ENCODE measurements at regions not wholly inside any gene's neighbourhood (a gene's known extent, or its start where the extent isn't known, plus 50 kb on each side); places are given as distances from the start of the nearest gene placed in this dataset.

- TF ChIP-seq CTCF (conservative IDR thresholded peaks at IDR 0.05 in 1 of 2, IDR thresholded peaks at IDR 0.05 in 1 of 2; ENCODE audit: extremely low read depth in 1 of 2, insufficient read depth in 1 of 2, low read depth in 1 of 2, low read length in 2 of 2) (no peak), EZH2 (IDR thresholded peaks at IDR 0.05; ENCODE audit: borderline replicate concordance, low read length) (no peak)
Measured at GRCh38 chr2:150271952-150272802, 215.3 kb downstream of the RND3 start.
